ENCODE measurements at regions not wholly inside any gene's neighbourhood (a gene's known extent, or its start where the extent isn't known, plus 50 kb on each side); places are given as distances from the start of the nearest gene placed in this dataset.

DNA sequence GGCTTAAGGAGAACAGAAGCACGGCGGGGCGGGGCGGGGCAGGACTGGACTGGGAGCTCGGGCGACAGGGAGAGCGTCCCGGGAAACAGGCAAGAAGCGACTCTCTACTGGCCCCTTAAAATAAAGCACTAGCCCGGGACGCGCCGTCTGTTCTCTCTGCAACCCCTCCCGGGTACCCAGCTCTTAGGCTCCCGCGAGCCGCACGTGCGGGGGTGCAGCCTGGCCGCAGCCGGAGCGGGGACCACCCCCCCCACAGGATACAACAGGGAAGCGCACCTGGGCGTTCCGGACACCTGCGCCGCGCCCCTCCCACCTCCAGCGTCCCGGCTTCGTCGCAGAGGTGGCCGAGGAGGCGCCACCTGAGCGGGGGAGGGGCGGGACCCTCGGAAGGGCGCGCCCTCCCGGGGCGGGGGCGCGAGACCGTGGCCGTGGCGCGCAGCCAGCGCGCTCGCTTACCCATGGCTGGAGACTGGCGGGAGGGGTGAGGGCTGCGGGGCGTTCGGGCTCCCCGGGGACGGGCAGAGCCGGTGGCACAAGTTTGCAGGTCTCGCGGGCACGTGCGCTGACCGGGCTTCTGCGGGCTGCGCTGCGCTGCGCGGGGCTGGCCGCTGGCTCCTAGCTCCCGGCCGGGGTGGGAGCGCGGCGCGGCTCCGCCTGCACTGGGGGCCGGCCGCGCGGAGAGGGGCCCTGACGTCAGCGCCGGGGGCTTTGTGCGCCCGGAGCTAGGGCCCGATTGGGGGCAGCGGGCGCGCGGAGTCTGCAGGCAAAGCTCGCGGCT lies 91.5 kb downstream of the GEMIN8 start:
- TF ChIP-seq LEF1 (IDR thresholded peaks at IDR 0.05; ENCODE audit: borderline replicate concordance) (no peak), BHLHE40 (IDR thresholded peaks at IDR 0.05; ENCODE audit: borderline replicate concordance) (no peak), FOXA1 (IDR thresholded peaks at IDR 0.05) (no peak), SP1 (IDR thresholded peaks at IDR 0.05) (no peak), HDGF (IDR thresholded peaks at IDR 0.05; ENCODE audit: borderline replicate concordance) (no peak), ZNF384 (IDR thresholded peaks at IDR 0.05) (no peak), SUZ12 (IDR thresholded peaks at IDR 0.05) (no peak), FOXM1 (IDR thresholded peaks at IDR 0.05; ENCODE audit: borderline replicate concordance) (no peak), ARNT (IDR thresholded peaks at IDR 0.05) (no peak), TARDBP (IDR thresholded peaks at IDR 0.05) (no peak)
- TF ChIP-seq, protein P1, sequence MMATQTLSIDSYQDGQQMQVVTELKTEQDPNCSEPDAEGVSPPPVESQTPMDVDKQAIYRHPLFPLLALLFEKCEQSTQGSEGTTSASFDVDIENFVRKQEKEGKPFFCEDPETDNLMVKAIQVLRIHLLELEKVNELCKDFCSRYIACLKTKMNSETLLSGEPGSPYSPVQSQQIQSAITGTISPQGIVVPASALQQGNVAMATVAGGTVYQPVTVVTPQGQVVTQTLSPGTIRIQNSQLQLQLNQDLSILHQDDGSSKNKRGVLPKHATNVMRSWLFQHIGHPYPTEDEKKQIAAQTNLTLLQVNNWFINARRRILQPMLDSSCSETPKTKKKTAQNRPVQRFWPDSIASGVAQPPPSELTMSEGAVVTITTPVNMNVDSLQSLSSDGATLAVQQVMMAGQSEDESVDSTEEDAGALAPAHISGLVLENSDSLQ (IDR thresholded peaks at IDR 0.05), result no peak
